ENCODE measurements at regions not wholly inside any gene's neighbourhood (a gene's known extent, or its start where the extent isn't known, plus 50 kb on each side); places are given as distances from the start of the nearest gene placed in this dataset.
A peak's percentile ranks its signal among the peaks of the same experiment; 100 is the strongest.

DNA sequence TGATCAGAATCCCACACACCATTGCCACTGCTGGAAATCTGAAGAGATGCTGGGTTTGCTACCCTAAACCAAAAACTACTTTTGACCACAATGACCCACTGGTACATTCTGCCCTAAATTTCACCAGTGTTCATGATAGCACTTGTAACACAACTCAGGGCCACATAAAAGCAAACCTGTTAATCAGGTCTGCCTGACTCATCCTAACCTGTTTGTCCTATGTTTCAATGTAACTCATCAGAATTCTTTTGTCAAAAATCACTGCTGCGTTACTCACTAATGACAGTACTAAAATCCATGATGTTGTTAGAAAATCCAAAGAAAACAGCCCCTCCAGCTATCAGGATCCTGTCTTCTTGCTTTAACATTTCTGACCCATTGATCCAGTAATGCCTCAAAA lies 55.6 kb upstream of the XCR1 start:
- H3K4me3 ChIP-seq (replicated peaks; ENCODE audit: low read depth, low read length) = no peak overlapping the region
- no peak for DNase-seq (ENCODE audit: extremely low read depth, low read depth)
- TF ChIP-seq, protein P1, sequence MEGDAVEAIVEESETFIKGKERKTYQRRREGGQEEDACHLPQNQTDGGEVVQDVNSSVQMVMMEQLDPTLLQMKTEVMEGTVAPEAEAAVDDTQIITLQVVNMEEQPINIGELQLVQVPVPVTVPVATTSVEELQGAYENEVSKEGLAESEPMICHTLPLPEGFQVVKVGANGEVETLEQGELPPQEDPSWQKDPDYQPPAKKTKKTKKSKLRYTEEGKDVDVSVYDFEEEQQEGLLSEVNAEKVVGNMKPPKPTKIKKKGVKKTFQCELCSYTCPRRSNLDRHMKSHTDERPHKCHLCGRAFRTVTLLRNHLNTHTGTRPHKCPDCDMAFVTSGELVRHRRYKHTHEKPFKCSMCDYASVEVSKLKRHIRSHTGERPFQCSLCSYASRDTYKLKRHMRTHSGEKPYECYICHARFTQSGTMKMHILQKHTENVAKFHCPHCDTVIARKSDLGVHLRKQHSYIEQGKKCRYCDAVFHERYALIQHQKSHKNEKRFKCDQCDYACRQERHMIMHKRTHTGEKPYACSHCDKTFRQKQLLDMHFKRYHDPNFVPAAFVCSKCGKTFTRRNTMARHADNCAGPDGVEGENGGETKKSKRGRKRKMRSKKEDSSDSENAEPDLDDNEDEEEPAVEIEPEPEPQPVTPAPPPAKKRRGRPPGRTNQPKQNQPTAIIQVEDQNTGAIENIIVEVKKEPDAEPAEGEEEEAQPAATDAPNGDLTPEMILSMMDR (IDR thresholded peaks at IDR 0.05; ENCODE audit: low read depth, low read length, missing control alignments) = no peak

DNA sequence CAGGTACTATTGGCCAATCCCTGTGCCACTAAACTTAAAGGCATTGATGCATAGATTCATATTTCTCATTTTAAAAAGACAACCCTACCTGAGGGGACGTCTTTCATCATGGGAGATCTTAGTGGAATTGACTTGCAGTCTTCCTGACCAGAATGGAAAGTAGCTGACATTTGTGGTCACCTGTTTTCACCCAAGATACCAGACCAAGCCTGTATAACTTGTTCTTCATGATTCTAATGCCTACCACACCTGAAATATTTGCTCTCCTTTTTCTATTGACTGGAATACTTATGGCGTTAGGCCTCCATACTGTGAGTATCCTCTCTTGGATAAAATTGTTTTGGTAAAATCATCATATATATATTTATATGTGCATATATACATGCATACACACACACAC lies 54.7 kb upstream of the XCR1 start:
- no peak overlapping the region for H3K4me3 ChIP-seq (replicated peaks; ENCODE audit: low read depth, low read length)
- no peak for DNase-seq (ENCODE audit: extremely low read depth, low read depth)
- TF ChIP-seq, protein P1 (IDR thresholded peaks at IDR 0.05; ENCODE audit: low read depth, low read length, missing control alignments) = no peak

DNA sequence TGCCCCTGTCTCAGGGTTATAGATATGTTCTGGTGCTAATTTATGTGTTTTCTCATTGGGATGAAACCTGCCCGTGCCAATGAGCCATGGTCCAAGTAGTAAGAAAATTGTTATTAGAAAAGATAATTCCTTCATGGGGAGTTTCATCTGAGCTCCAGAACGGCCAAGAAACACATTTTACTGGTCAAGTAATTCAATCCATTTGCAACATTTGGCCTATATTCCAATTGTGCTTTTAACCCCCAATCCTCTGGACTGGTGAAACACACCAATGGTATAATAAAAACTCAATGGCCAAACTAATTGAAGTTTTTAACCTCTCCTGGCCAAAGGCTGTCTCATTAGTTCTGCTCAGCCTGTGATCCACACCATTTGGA lies 53.7 kb upstream of the XCR1 start:
- no peak overlapping the region for H3K4me3 ChIP-seq (replicated peaks; ENCODE audit: low read depth, low read length)
- no peak for DNase-seq (ENCODE audit: extremely low read depth, low read depth)
- TF ChIP-seq, protein P1 (IDR thresholded peaks at IDR 0.05; ENCODE audit: low read depth, low read length, missing control alignments) = no peak

DNA sequence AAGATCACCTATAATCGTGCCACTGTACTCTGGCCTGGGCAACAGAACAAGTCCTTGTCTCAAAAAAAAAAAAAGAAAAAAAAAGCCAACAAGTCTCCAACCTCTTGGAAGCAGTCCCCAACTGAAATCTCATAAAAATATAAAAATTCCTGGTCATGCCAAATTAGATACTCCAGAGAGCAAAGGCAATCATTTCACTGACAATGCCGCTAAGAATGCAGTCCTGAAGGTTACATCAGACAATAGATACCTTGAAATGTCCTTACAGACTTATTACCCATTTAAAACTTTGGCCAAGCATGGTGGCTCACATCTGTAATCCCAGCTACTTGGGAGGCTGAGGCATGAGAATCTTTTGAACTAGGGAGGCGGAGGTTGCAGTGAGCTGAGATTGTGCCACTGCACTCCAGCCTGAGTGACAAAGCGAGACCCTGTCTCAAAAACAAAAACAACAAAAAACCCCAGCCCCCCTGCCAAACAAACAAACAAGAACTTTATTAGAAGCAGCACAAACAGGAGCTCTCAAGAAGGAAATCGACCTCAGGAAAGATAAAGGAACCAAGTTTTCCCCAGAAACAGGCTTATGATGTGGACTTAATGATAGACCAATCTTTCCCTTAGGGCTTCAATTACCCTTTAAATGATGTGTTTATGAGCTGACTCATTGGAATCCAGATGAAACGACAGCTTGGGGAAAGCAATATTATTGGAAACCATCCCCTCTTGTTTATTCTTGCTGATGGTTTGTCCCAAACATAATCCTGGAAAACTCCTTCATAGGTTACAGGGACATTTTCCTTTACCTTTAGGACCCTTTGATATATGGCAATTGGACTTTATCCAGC lies 53.1 kb upstream of the XCR1 start:
- no peak overlapping the region for H3K4me3 ChIP-seq (replicated peaks; ENCODE audit: low read depth, low read length)
- DNase-seq (ENCODE audit: extremely low read depth, low read depth) = no peak
- TF ChIP-seq, protein P1 (IDR thresholded peaks at IDR 0.05; ENCODE audit: low read depth, low read length, missing control alignments) = no peak

DNA sequence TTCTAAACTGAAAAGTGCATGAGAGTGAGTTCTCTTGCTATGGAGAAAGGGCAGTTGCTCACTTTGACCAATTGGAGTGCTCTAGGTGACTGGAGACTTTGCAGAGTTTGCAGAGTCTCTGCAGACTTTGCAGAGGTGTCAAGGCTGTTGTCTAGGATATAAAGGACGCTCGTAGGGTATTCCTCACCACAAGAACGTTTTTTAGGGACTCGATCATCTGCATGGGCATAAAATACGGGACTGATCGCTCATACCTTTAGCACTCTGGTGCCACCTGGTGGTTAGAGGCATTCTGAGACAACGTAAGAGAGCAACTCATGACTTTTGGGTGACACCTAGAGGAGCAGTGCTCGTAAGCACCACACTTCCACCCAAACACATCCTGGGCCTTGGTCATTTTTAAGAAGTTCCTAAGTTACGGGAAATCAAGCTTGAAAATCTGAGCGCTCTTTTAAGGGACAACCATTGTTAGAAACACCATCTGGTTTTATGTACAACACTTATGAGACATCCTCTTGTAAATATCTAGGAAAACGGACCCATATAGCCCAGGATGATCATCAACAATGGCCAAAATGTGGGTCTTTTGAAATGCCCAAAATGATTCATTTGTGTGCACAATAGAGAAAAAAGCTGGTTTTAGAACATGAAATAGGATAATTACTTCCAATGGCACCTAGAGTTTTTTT lies 51.6 kb upstream of the XCR1 start:
- no peak overlapping the region for H3K4me3 ChIP-seq (replicated peaks; ENCODE audit: low read depth, low read length)
- peak; percentile 95 for DNase-seq (ENCODE audit: extremely low read depth, low read depth)
- TF ChIP-seq, protein P1 (IDR thresholded peaks at IDR 0.05; ENCODE audit: low read depth, low read length, missing control alignments) = peak; percentile 96

Measured in HFF-Myc (cell line).